ENCODE measurements at regions not wholly inside any gene's neighbourhood (a gene's known extent, or its start where the extent isn't known, plus 50 kb on each side); places are given as distances from the start of the nearest gene placed in this dataset.

DNA sequence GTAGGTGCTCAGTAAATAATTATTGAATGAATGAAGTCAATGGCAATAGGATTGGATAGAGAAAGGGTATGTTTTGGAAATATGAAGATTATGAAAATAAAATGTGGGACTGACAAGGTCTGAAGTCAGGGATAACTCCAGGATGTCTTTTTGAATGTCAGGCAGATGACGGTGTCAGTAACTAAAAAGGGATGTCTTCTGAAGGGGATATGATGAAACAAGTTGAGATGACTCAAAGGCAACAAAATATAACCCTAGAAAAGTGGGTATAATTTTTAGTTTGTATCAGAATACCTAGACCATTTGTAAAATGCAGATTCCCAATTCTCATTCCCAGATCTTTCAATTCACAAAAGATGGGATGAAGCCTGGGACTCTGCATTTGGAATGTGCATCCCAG is 257.3 kb upstream of the SGK1 start:
- TF ChIP-seq POLR2A (IDR thresholded peaks at IDR 0.05) = no peak
- TF ChIP-seq, protein P1, sequence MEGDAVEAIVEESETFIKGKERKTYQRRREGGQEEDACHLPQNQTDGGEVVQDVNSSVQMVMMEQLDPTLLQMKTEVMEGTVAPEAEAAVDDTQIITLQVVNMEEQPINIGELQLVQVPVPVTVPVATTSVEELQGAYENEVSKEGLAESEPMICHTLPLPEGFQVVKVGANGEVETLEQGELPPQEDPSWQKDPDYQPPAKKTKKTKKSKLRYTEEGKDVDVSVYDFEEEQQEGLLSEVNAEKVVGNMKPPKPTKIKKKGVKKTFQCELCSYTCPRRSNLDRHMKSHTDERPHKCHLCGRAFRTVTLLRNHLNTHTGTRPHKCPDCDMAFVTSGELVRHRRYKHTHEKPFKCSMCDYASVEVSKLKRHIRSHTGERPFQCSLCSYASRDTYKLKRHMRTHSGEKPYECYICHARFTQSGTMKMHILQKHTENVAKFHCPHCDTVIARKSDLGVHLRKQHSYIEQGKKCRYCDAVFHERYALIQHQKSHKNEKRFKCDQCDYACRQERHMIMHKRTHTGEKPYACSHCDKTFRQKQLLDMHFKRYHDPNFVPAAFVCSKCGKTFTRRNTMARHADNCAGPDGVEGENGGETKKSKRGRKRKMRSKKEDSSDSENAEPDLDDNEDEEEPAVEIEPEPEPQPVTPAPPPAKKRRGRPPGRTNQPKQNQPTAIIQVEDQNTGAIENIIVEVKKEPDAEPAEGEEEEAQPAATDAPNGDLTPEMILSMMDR (IDR thresholded peaks at IDR 0.05) = no peak

All from uterus (tissue), 2 donors.